Ishikawa (cell line): ENCODE measurements at regions not wholly inside any gene's neighbourhood (a gene's known extent, or its start where the extent isn't known, plus 50 kb on each side); places are given as distances from the start of the nearest gene placed in this dataset.

Source experiments
- CEBPB ChIP-seq: IDR thresholded peaks from 2 replicates; pipeline ENCODE4 v1.6.1; 2012
- CREB1 ChIP-seq: IDR thresholded peaks from 2 replicates; pipeline ENCODE4 v1.6.1; 2012; ENCODE audit warnings: low read depth
- EGR1 ChIP-seq: IDR thresholded peaks from 2 replicates; pipeline ENCODE4 v1.6.1; 2012
- EP300 ChIP-seq: IDR thresholded peaks from 2 replicates; pipeline ENCODE4 v1.6.1; 2012; ENCODE audit warnings: borderline replicate concordance
- FOXM1 ChIP-seq: IDR thresholded peaks from 2 replicates; pipeline ENCODE4 v1.6.1; 2012; ENCODE audit warnings: low read depth, borderline replicate concordance
- NFIC ChIP-seq: IDR thresholded peaks from 2 replicates; pipeline ENCODE4 v1.6.1; 2012
- RAD21 ChIP-seq: IDR thresholded peaks from 2 replicates; pipeline ENCODE4 v1.6.1; 2012; ENCODE audit warnings: low read depth
- TAF1 ChIP-seq: IDR thresholded peaks from 2 replicates; pipeline ENCODE4 v1.6.1; 2012; ENCODE audit warnings: low read depth, mild to moderate bottlenecking
- TCF12 ChIP-seq: IDR thresholded peaks from 2 replicates; pipeline ENCODE4 v1.6.1; 2012; ENCODE audit warnings: low read depth
- TEAD4 ChIP-seq: IDR thresholded peaks from 2 replicates; pipeline ENCODE4 v1.6.1; 2012
- YY1 ChIP-seq: IDR thresholded peaks from 2 replicates; pipeline ENCODE4 v1.6.1; 2012; ENCODE audit warnings: low read depth
- ZBTB7A ChIP-seq: IDR thresholded peaks from 2 replicates; pipeline ENCODE4 v1.6.1; 2012; ENCODE audit warnings: low read depth
- TF ChIP-seq, protein P1 (sequence below): IDR thresholded peaks from 2 replicates; pipeline ENCODE4 v1.6.1; 2012
- TF ChIP-seq, protein P2 (sequence below): IDR thresholded peaks from 2 replicates; pipeline ENCODE4 v1.6.1; 2012; ENCODE audit warnings: low read depth, mild to moderate bottlenecking
- TF ChIP-seq, protein P3 (sequence below): IDR thresholded peaks from 2 replicates; pipeline ENCODE4 v1.6.1; 2012

DNA sequence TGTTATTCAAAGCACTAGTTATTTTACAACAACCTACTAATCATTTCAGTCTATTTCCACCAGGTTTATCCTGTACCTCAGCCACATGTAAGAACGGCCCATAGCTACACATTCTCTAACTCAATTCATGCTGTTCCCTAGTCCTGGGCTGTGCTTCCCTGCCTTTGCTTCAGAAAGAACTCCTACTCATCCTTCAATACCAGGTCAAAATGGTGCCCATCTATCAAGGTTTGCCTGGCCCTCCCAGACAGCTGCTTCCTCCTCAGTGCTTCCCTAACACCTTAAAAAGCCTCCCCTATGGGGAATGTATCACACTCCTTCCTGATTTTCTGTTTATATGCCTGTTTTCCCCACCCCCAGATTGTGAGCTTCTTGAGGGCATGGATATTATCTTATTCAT lies 400.7 kb downstream of the MN1 start:
- TF ChIP-seq EP300, result no peak
- TF ChIP-seq, protein P1, sequence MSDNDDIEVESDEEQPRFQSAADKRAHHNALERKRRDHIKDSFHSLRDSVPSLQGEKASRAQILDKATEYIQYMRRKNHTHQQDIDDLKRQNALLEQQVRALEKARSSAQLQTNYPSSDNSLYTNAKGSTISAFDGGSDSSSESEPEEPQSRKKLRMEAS, result no peak
- TF ChIP-seq FOXM1, result no peak
- no peak for TF ChIP-seq CEBPB
- no peak for TF ChIP-seq EGR1
- TF ChIP-seq, protein P2, sequence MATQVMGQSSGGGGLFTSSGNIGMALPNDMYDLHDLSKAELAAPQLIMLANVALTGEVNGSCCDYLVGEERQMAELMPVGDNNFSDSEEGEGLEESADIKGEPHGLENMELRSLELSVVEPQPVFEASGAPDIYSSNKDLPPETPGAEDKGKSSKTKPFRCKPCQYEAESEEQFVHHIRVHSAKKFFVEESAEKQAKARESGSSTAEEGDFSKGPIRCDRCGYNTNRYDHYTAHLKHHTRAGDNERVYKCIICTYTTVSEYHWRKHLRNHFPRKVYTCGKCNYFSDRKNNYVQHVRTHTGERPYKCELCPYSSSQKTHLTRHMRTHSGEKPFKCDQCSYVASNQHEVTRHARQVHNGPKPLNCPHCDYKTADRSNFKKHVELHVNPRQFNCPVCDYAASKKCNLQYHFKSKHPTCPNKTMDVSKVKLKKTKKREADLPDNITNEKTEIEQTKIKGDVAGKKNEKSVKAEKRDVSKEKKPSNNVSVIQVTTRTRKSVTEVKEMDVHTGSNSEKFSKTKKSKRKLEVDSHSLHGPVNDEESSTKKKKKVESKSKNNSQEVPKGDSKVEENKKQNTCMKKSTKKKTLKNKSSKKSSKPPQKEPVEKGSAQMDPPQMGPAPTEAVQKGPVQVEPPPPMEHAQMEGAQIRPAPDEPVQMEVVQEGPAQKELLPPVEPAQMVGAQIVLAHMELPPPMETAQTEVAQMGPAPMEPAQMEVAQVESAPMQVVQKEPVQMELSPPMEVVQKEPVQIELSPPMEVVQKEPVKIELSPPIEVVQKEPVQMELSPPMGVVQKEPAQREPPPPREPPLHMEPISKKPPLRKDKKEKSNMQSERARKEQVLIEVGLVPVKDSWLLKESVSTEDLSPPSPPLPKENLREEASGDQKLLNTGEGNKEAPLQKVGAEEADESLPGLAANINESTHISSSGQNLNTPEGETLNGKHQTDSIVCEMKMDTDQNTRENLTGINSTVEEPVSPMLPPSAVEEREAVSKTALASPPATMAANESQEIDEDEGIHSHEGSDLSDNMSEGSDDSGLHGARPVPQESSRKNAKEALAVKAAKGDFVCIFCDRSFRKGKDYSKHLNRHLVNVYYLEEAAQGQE, result no peak
- TF ChIP-seq CREB1, result no peak
- no peak for TF ChIP-seq TEAD4

DNA sequence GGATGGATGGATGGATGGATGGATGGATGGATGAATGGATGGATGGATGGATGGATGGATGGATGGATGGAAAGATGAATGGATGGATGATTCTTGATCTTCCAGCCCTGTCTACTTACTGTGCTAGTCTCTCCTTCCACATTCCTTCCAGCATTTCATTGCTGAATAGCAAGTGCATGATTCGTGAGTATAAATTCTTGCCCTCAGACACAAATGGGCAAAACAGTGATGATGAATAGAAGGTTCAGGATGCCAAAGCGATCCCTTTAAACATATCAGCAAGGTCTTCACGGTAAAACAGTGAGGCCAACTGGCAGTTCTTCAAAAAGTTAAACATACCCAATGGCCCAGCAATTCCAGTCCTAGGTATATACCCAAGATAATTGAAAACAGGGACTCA lies 400.2 kb downstream of the MN1 start:
- TF ChIP-seq CREB1 (no peak), YY1 (no peak), TAF1 (no peak), TEAD4 (no peak), EP300 (no peak), ZBTB7A (no peak), TCF12 (no peak), CEBPB (no peak), NFIC (no peak), EGR1 (no peak), RAD21 (no peak), FOXM1 (no peak)
- TF ChIP-seq, protein P3, sequence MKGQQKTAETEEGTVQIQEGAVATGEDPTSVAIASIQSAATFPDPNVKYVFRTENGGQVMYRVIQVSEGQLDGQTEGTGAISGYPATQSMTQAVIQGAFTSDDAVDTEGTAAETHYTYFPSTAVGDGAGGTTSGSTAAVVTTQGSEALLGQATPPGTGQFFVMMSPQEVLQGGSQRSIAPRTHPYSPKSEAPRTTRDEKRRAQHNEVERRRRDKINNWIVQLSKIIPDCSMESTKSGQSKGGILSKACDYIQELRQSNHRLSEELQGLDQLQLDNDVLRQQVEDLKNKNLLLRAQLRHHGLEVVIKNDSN, result no peak
- TF ChIP-seq, protein P2, result no peak
- TF ChIP-seq, protein P1, result no peak

DNA sequence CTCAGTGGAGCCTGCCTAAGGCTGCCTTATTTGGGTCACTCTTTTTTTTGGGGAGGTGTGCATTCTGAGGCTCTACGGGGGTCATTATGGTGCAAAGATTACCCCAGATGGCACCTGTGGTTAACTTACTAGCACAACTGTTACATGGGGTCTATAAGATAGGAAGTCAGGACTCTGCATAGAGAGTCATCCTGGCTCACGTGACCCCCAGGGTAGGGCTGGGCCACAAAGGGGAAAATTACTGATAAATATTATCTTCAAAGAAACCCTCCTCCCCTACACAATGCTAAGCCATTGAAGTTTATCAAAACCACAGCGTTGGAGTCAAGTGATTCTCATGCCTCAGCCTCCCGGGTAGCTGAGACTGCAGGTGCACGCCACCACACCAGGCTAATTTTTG lies 397.1 kb downstream of the MN1 start:
- TF ChIP-seq FOXM1, result no peak
- TF ChIP-seq TCF12, result no peak
- TF ChIP-seq YY1, result no peak
- TF ChIP-seq, protein P1, result no peak
- TF ChIP-seq TAF1, result no peak
- TF ChIP-seq EP300, result no peak
- TF ChIP-seq, protein P2, result no peak
- no peak for TF ChIP-seq RAD21
- no peak for TF ChIP-seq CREB1
- TF ChIP-seq CEBPB, result no peak
- no peak for TF ChIP-seq ZBTB7A
- TF ChIP-seq EGR1, result no peak
- no peak for TF ChIP-seq TEAD4
- TF ChIP-seq NFIC, result no peak
- TF ChIP-seq, protein P3, result no peak

DNA sequence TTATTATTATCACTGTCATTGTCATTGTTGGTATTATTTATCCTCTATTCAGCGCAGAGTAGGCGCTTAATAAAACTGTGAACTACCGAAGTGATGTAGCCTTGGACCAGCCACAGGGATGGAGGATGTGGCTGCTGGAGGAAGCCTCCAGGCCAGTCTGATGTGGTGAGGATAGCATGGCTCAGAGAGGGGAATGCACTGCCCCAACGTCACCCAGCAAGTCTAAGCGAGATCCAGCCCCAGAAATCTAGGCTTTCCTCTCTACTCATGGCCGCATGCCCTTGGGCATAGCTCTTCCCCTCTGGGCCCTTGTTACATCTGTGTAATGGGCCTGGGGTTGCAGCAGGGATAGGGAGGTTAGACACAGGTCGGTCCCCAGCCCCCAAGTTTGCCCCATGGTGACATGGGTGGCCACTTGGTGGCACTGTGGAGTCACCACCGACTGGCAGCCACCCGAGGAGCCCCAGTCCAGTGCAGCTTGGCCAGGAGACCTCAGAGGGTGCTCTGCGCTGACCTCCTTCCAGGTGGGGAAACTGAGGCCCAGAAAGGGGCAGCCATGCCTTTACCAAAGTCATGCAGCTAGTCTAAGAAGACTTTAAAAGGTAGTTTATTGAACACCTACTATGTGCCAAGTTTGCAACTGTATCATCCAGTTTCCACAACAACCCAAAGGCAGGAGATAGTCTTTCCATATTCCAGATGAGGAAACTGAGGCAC lies 395.7 kb downstream of the MN1 start:
- peak; percentile 75 for TF ChIP-seq RAD21
- TF ChIP-seq NFIC, result no peak
